ENCODE measurements at regions not wholly inside any gene's neighbourhood (a gene's known extent, or its start where the extent isn't known, plus 50 kb on each side); places are given as distances from the start of the nearest gene placed in this dataset.

DNA sequence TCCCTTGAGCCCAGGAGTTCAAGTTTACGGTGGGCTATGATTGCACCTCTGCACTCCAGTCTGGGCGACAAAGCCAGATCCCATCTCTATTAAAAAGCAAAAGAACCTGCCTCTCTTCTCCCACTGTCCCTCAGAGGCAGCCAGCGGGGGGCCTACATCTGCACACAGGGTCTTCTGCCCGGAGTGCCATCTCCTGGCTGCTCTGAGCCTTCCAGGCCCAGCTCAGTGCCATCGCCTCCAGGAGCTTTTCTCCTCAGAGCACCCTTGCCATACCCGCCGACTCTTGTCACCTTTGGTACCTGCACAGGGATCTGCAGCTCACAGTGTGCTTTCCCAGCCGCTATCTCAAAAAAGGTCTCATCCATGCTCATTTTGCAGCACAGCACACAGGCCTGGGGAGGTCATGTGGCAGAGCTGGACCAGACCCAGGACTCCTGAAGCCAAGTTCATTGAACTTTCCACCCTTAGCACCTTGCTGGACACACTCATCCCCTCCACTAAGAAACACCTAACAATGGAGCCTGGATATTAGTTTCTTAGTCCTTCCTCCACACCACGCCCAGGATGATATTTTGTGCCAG is 186.3 kb downstream of the HAUS1 start:
- TF ChIP-seq, protein P1, sequence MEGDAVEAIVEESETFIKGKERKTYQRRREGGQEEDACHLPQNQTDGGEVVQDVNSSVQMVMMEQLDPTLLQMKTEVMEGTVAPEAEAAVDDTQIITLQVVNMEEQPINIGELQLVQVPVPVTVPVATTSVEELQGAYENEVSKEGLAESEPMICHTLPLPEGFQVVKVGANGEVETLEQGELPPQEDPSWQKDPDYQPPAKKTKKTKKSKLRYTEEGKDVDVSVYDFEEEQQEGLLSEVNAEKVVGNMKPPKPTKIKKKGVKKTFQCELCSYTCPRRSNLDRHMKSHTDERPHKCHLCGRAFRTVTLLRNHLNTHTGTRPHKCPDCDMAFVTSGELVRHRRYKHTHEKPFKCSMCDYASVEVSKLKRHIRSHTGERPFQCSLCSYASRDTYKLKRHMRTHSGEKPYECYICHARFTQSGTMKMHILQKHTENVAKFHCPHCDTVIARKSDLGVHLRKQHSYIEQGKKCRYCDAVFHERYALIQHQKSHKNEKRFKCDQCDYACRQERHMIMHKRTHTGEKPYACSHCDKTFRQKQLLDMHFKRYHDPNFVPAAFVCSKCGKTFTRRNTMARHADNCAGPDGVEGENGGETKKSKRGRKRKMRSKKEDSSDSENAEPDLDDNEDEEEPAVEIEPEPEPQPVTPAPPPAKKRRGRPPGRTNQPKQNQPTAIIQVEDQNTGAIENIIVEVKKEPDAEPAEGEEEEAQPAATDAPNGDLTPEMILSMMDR (IDR thresholded peaks at IDR 0.05): no peak
- no peak for TF ChIP-seq POLR2AphosphoS5 (IDR thresholded peaks at IDR 0.05; ENCODE audit: low read depth, low read length)
- TF ChIP-seq, protein P2, sequence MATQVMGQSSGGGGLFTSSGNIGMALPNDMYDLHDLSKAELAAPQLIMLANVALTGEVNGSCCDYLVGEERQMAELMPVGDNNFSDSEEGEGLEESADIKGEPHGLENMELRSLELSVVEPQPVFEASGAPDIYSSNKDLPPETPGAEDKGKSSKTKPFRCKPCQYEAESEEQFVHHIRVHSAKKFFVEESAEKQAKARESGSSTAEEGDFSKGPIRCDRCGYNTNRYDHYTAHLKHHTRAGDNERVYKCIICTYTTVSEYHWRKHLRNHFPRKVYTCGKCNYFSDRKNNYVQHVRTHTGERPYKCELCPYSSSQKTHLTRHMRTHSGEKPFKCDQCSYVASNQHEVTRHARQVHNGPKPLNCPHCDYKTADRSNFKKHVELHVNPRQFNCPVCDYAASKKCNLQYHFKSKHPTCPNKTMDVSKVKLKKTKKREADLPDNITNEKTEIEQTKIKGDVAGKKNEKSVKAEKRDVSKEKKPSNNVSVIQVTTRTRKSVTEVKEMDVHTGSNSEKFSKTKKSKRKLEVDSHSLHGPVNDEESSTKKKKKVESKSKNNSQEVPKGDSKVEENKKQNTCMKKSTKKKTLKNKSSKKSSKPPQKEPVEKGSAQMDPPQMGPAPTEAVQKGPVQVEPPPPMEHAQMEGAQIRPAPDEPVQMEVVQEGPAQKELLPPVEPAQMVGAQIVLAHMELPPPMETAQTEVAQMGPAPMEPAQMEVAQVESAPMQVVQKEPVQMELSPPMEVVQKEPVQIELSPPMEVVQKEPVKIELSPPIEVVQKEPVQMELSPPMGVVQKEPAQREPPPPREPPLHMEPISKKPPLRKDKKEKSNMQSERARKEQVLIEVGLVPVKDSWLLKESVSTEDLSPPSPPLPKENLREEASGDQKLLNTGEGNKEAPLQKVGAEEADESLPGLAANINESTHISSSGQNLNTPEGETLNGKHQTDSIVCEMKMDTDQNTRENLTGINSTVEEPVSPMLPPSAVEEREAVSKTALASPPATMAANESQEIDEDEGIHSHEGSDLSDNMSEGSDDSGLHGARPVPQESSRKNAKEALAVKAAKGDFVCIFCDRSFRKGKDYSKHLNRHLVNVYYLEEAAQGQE (IDR thresholded peaks at IDR 0.05; ENCODE audit: insufficient read depth in 1 of 2, low read depth in 2 of 2, low read length in 1 of 2): no peak

All from Panc1 (cell line).